HTR-8/SVneo (cell line): ENCODE measurements at regions not wholly inside any gene's neighbourhood (a gene's known extent, or its start where the extent isn't known, plus 50 kb on each side); places are given as distances from the start of the nearest gene placed in this dataset.
"Not testable (repeated sequence)": the region's sequence is repeated elsewhere in the genome, so short reads cannot be mapped to it uniquely, and the experiment has no call there.

Experiments
- DNase-seq: peaks from one replicate; pipeline ENCODE4 v3.0.0; 2011; ENCODE audit warnings: low spot score, mixed read lengths; ENCODE audit not compliant: insufficient read length
- FAIRE-seq: peaks from 2 replicates; lab custom pipeline; 2011; peaks lifted over from hg19 to GRCh38; lab: Jason Lieb, UNC

GRCh38 chr21:28877318-28877884 is 115.3 kb downstream of the LTN1 start:
- no peak for FAIRE-seq
- DNase-seq = no peak

- DNase-seq (no peak), FAIRE-seq (peak; percentile 74)
Observed at GRCh38 chr21:28875078-28875477, 117.6 kb downstream of the LTN1 start.

GRCh38 chr21:28872218-28872617 is 120.5 kb downstream of the LTN1 start:
- no peak for DNase-seq
- no peak for FAIRE-seq

GRCh38 chr21:28871388-28872010 is 121.2 kb downstream of the LTN1 start:
- FAIRE-seq = no peak

GRCh38 chr21:28867401-28867800 is 125.3 kb downstream of the LTN1 start:
- no peak for DNase-seq
- FAIRE-seq = no peak

More at GRCh38 chr21:28871388-28872010, 121.2 kb downstream of the LTN1 start:
- DNase-seq = no peak

GRCh38 chr21:28865488-28866186 is 127.0 kb downstream of the LTN1 start:
- DNase-seq (no peak), FAIRE-seq (no peak)

GRCh38 chr21:28858424-28858823 is 134.3 kb downstream of the LTN1 start:
- DNase-seq = no peak
- no peak for FAIRE-seq

GRCh38 chr21:28857752-28858151 is 134.9 kb downstream of the LTN1 start:
- DNase-seq = no peak
- no peak for FAIRE-seq

GRCh38 chr21:28856588-28857250 is 136.0 kb downstream of the LTN1 start:
- no peak for FAIRE-seq
- no peak for DNase-seq

GRCh38 chr21:28852706-28853105 is 140.0 kb downstream of the LTN1 start:
- no peak for DNase-seq
- no peak for FAIRE-seq

- no peak for DNase-seq
- no peak for FAIRE-seq
Observed at GRCh38 chr21:28851645-28852044, 141.0 kb downstream of the LTN1 start.

- DNase-seq, FAIRE-seq: not testable (repeated sequence)
Observed at GRCh38 chr21:28839237-28839636, 153.4 kb downstream of the LTN1 start.

GRCh38 chr21:28837426-28837825 is 155.3 kb downstream of the LTN1 start:
- not testable (repeated sequence) for FAIRE-seq, DNase-seq

- not testable (repeated sequence) for DNase-seq
Observed at GRCh38 chr21:28836588-28836987, 156.1 kb downstream of the LTN1 start.

GRCh38 chr21:28834335-28835238 is 158.1 kb downstream of the LTN1 start:
- FAIRE-seq (no peak), DNase-seq (no peak)

More at GRCh38 chr21:28836588-28836987, 156.1 kb downstream of the LTN1 start:
- FAIRE-seq = not testable (repeated sequence)

GRCh38 chr21:28833609-28834008 is 159.1 kb downstream of the LTN1 start:
- DNase-seq (no peak), FAIRE-seq (no peak)

GRCh38 chr21:28833182-28833581 is 159.5 kb downstream of the LTN1 start:
- DNase-seq (no peak), FAIRE-seq (no peak)

- FAIRE-seq (peak; percentile 4), DNase-seq (no peak)
Observed at GRCh38 chr21:28832715-28833061, 160.0 kb downstream of the LTN1 start.

- DNase-seq (no peak), FAIRE-seq (no peak)
Observed at GRCh38 chr21:28832013-28832714, 160.5 kb downstream of the LTN1 start.
